ENCODE measurements at regions not wholly inside any gene's neighbourhood (a gene's known extent, or its start where the extent isn't known, plus 50 kb on each side); places are given as distances from the start of the nearest gene placed in this dataset.
A peak's percentile ranks its signal among the peaks of the same experiment; 100 is the strongest.

DNA sequence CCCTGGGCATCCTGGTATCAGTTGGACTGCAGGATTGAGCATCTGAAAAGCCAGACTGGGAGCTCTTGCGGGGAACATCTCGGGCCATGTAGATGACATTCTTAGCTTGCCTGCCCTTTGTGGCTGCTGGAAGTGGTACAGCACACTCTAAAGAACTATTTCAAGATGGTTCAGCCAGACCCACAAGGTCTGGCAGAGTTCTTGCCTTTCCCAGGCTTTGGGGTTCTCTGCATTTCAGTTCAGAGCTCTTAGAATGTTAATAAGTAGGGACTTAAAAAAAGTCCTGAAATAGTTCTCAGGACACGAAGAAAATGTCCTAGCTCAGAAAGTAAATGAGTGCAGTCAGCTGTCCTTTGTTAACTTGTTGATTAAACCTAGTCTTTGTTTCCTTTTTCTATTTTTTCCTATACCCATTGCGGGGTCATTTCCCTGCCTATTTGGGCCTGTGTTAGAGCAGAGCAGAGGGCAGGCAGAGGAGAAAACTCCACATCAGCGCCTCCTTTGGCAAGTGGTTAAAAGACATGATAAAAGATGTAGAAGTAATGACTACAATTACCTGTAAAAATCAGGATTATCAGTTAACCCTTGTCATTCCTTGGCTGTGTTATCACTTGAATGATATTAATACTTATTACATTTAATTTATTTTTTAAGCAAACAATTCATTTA lies 291.5 kb downstream of the ZSWIM6 start:
- DNase-seq = peak in 1 of 2 experiments; percentile 23

DNA sequence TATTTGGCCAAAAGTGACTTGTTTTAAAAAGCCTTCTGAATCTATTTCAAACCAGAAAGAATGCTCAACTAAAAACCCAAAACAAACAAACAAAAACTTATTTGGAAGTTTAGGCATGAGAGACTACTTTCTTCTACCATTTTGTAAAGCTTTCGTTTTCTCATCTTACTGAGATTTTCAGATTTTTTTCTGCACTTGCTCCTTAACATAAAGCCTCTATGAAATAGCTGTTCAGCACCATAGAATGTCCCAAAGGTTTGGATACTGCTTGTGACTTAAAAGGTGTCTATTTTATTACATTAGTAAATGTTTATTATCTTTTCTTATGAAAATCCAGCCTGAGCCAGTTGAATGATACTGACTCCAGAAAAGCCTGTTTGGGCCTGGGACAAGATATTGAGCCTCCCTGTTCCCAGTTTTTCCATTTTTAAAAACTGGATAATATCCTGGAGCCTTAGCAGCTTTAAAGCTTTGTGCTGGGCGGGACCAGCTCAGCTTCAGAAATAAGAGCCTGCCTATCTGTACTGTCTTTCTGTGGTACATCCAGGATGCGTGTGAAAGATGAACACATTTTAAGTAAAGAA lies 292.6 kb downstream of the ZSWIM6 start:
- no peak for DNase-seq

DNA sequence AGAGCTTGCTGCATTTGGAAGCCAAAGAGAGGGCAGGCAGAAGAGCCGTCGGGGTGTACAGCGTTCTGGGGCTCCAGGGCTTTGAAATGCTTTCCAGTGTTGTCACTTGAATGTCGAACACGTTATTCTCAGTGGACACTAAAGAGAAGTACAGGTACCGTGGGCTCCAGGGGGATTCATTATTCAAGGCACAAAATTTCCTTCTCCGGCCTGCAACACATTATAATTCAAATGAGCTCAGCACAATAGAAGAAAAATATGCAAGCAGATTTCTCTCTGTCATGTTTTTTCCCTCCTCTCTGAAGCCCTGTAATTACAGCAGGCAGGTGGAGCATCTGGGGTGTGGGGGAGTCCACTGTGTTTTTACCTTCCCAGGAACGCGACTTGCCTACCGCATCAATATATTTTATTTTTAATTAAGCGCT lies 293.1 kb downstream of the ZSWIM6 start:
- peak in 1 of 2 experiments; percentile 18 for DNase-seq

DNA sequence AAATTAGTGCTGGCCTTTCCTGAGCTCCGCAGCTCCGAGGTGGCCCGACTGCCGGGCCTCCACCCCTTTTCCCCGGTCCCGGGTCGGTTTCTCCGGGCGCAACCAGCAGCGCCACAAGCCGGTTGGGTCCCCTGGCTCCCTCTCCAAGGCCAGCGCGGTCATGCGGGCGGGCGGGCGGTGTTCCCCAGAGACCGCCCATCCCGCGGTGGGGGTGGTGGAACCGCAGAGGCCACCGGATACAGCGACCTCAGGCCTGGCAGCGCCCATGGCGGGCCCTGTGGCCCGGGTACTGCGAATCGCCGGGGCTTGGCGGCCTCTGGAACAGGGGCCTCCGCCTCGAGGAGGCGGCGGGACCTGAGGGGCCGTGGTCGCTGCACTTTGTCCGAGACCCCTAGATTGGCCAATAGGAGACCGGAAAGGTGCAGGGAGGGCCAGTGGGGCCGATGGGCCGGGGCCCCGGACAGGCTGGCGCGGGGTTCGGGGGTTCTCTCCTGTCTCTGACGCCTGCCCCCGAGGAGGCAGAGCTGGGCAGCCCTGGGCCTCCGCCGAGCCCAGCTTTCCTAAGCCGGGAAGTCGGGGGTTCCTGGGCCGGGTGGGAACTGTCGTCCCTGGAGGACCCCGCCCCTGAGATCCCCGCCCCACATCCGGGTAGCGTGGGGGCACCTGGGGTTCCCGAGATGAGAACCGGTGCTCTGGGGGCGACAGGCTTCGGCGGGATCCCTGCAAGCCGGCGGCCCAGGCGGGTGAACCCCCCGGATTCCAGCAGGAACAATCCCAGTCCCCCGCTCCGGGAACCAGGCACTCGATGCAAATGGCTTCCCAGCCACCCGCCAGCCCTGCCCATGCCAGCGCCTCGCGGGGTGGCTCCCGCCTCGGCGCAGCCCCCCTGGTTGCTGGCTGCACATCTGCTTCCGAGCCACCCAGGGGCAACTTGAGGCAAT lies 293.9 kb downstream of the ZSWIM6 start:
- peak in 1 of 2 experiments; percentile 26 for DNase-seq

DNA sequence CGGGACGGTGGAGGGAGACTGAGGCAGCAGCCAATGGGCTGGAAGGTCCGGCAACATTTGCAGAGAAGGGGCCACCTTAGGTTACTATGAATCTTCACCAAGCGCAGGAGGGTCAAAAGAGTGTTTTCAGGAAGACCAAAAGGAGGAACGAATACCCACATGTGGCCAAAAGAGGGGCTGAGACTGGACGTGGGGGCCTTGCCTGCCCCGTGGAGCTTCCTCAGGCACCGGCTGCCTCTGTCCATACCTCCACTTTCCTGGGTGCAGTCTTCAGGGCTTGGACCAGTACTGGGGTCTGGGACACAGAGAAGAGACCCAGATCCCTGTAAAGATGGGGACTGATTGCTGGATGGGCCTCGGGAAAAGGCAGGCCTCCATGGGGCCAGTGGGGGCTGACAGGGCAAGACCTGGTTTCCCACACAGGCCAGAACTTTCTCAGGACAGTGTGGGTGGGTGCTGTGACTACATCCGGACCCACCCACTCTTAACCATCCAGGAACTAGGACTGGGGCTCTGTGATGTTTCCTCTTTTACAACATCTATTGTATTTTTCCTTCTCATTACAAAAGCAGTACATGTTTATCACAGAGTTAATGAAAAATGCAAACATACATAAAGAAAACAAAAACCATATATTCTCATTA lies 294.7 kb downstream of the ZSWIM6 start:
- DNase-seq = no peak

DNA sequence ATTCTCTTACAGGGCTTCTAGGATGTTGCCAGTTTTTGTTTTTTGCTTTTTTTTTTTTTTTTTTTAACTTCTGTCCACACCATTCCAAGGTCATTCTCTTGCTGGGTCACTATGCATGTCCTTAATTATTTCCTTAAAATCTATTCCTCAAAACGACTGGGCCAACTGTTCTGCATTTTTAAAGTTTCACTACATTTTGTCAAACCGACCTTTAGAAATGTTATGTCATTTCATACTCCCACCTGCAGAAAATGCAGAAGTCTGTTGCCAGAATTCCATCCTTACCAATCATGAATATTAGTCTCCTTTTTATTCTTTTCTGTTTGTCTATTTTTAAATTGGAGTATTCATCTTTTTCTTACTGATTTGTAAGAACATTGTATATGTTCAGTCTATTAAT lies 295.5 kb downstream of the ZSWIM6 start:
- DNase-seq = no peak

DNA sequence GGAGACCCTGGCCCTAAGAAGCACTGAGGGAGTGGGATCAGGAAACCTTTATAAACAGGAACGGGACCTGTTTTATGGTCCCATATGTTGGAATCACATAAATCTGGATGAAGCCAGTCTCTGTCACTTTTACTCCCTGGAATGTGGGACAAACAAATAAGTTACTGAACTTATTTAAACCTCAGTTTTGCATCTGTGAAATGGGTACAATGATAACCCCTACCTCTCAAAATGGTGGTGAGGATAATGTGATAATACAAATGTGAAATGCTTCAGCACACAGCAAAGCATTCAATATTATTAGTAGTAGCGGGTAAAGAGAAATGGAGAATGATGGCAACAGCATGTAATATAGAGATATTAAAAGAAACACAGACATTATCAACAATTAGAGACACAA lies 298.9 kb downstream of the ZSWIM6 start:
- DNase-seq = no peak

DNA sequence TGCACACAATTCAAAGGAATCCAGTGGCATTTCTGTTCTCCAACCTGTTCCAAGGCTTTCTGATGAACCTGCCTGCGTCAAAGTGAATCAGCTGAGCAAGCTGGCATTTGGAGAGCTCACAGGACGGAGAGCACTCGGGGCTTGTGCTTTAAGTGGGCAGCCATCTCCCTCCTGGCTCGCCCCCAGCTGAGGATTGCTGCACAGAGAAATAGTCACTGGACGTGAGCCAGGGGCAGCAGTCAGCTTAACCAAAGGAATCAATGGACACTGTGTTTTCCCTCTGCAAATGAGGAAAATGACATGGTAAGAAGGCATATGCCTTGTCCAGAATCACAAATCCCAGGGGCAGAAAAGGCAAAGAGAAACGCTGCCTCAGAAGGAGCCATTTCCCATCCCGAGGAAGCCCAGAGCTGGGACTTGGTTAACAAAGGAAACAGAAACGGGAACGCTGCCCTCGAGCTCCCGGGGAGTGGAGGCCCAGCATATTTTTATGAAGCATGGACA lies 299.4 kb downstream of the ZSWIM6 start:
- DNase-seq = no peak

DNA sequence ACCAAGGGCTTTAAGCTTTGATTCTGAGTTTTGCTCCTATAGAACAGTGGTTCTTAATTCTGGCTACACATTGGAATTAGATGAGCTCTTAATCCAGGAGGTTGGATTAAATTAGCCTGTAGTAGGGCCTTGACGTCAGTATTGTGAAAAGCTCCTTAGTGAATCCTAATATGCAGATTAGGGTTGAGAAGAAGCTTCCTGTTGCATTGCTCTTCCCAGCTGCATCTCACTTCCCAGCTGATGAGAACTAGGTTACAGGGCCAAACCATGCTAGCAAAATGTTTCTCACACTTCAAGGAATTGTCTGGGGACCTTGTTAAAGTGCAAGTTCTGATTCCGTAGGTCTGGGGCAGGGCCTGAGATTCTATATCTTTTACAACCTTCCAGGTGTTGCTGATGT lies 300.0 kb downstream of the ZSWIM6 start:
- DNase-seq = no peak

DNA sequence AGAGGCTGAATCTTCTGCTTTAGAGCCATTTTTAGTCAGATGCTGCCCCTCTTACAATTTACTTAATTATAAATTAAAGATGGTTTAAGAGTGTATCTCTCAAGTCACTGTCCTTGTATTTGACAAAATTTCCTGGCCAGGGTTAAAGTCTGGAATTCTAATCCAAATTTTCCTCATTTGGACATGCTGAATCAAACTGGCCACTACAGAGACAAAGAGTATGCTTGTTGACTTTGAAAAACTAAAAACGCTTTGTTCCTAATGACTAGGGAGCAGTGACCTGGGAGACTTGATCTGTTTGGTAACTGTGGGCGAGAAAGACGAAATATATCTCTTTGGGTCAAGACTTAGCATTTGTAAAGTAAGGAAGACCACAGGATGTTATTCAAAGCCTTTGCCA lies 303.2 kb downstream of the ZSWIM6 start:
- no peak for DNase-seq

DNA sequence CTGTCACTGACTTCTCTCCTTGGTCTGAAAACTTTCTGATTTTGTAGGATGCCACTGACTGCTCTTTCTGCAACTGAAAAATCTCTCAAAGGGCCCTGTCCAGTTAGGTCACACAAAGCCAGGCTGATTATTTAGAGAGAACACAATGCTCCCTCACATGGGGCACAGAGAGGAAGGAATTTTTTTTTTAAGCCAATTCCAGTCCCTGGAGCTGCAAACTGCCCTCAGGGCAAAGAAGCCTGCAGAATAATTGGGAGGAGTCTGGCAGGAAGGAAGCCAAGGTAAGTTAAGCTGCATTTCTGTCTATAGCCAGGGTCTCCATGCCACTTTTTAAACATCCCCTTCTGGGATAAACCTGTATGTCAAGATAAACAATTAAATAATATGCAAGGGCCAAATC lies 305.5 kb downstream of the ZSWIM6 start:
- DNase-seq = no peak

DNA sequence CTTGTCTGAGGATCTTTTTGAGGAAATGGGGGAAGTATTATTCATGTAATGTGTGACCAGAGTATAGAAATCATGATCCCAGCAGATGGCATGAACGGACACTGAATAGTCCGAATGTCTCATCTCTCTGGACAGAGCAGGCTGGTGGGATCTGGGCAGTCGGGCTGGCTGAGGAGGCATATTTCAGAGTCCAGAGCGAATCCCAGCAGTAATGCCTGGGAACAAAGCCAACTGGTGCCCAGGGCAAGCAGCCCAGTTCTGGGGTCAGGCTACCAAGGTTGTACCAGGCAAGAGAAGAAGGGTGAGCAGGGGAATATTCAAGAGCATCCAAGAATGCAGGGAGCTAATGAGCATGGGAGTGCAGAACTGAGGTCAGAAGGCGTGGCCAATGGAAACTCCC lies 306.4 kb downstream of the ZSWIM6 start:
- no peak for DNase-seq

DNA sequence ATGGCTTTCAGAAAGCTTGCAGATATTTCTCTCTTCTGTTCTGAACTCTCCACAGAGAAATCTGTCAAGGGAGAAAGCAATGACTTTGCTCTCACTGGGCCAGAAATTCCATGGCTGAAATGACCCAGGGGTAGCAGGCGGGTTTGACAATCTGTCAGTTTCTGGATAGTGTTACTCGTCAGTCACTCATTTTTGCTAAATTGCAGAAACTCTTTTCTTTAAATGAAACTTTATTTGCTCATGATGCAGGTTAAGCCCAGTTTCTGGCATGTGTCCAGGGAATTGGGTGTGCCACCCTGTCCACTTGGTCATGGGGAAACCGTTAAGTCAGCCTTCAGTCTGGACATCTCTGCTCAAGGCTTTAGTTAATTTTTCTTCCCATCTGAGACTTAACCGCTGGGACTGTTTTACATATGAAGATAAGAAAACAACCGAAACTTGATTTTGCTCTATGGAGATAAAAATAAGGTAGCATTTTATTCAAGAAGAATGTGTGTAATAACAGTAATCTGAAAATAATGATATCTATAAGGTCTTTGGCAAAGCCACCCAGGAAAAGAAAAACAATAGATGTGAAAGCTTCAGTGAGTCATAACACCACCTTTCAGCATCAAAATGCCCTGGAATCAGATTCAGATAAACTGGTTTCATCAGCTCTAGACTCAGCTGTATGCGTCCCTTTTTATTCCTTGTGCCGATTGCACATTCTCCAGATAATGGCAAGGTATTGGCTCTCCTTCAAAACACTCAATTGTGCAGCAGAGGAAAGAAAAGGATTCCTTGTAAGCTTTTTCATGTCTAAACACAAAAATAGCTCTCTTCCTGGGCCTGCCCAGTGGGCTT lies 308.3 kb downstream of the ZSWIM6 start:
- DNase-seq = no peak

DNA sequence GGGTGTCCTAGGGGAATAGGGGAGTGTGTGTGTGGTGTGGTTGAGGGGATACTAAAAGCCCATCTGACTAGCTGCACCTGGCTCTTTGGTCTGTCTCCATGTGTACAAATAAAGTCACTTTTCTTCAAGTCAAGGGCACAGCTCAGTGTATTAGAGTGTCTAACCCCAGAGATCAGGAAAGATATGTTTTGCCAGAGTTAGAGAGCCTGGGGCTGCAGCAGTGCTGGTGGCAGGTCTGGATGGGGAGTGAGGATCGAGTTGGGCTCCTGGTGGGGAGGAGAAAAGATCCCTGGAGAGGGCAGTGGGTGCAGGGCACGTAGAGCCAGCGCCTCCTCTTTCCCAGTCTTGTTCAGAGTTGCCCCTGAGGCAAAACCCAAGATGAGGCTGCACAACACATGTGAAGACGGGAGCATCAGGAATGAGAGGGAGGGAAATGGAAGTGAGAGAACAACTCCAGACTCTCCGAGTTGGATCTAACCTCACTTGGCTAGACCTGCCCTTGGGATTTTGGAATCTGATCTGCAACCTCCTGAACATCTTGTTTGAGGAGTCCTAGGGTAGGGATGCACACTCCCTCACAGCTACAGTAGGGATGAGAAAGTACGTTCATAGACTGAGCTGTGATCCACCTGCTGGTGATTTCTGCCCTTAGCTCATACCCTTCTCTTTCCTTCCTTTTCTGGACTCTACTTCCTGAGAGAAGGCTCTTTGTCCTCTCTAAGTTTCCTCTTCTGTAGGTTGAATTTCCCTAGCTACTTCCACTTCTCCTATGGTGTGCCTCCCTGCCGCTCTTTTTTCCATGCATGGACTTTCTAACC lies 309.9 kb downstream of the ZSWIM6 start:
- no peak for DNase-seq

DNA sequence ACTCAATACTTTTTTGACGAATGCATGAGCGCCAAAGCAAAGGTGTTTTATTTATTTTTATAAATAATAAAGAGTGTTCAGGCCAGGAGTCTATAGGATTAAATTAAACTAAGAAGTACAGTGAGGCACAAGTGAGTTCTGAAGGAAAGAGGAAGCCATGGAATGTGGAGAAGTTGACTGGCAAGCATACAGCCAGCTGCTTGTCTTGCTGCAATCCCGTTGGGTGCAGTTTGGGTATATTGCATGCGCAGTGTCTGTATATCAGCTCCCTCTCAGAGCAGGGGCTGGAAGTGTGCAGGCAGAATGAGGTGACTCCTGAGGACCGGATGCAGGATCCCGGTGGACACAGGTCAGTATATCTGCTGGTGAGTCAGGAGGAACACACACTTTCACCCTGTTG lies 315.6 kb downstream of the ZSWIM6 start:
- DNase-seq = no peak

DNA sequence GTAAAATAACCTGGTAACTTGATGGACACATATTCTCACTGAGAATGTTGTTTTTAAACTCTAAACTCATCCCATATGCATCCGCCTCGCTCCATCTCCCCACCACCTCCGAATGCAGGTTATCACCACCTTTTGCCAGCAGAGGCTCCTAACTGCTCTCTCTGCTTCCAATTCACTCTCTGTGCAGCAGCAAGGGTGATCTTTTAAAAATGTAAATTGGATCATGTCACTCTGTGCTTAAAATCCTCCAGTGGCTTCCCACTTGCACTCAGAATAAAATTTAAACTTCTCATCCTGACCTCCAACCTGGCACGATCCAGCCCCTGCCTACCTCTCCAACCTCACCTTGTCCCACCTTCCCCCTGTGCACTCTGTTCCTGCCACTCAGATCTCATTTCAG lies 317.2 kb downstream of the ZSWIM6 start:
- DNase-seq = no peak

DNA sequence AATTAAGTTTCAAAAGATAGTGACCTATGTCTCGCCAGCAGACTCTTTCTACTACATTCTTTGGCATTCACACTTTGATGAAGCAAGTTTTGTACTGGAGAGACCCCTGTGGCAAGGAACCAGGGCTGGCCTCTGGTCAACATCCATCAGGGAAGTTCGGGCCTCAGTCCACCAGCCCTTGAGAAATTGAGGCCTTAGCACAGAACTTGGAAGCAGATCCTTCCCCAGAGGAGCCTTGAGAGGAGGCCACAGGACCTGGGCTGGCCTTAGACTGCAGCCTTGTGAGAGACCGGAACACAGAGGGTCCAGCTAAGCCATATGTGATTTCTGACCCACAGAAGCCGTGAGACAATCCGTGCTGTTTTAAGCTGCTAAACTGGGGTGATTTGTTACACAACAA lies 317.9 kb downstream of the ZSWIM6 start:
- no peak for DNase-seq

DNA sequence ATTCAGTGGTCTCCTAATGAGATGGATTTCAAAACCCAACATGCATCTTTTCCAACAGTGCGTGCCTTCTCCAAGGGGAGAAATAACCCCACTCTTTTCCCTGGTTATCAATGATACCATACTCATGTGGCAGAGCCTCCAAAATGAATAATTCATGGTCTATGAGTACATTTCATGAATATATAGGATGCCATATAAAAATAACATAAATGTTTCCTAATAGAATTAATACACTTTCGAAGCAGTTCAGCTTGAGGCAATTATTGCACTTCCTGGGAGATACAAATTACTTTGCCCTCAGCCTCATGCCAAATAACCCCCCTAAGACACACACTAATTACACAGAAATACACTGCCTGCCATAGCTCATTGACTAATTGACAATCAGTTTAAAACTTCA lies 318.6 kb downstream of the ZSWIM6 start:
- no peak for DNase-seq

DNA sequence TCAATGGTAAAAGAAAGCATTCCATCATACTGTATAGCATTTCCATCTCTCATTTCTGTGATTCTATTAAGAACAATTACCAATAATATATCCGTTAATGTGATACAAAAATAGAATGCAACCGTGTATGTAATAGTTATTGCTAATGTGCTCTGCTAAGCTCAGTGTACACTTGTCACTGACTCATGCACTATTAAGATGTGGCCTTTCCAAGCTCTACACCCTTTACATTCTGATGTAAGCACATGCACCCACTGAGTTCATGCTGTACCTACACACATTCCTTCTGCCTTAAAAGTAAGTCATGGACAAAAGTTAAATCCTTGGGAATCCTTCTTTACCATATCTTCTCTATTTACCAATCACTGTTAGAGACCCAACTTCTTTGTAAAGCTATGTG lies 319.1 kb downstream of the ZSWIM6 start:
- no peak for DNase-seq

DNA sequence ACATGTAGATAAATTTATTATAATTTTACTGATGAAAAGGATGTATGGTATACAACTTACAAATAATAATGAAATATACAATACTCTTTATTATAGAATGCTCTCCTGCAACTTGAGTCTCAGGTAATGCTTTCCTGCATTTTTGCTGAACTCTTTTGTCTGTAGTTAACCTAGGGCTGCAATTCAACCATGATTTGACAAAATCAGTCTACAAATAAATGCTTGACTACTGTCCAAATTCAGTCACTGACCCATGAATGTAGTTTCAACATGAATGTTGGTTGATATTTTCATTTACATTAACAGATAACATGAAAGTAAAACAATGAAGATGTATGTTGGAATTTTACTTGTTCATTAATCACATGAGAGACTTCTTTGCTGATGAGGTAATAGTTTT lies 320.9 kb downstream of the ZSWIM6 start:
- DNase-seq = no peak

Data from NCI-H526 (cell line).